GM18951 (cell line): ENCODE measurements at regions not wholly inside any gene's neighbourhood (a gene's known extent, or its start where the extent isn't known, plus 50 kb on each side); places are given as distances from the start of the nearest gene placed in this dataset.

Source experiments
- POLR2A ChIP-seq: IDR thresholded peaks from 4 replicates; pipeline ENCODE4 v1.6.1; 2011; ENCODE audit warnings: mild to moderate bottlenecking; ENCODE audit not compliant: insufficient read length, insufficient read depth; ENCODE audit errors: extremely low read depth
- in situ Hi-C: fragments of 300-500 bp; cut with MboI; formaldehyde crosslinking; loops from one replicate; pipeline ENCODE4 v1.12.0; 2022; ENCODE audit warnings: low sequenced_read_pairs, mixed read lengths, inconsistent platforms; ENCODE audit not compliant: unreplicated experiment

- TF ChIP-seq POLR2A: no peak
Measured at GRCh38 chr5:33235304-33235703, 205.5 kb upstream of the TARS1 start.

GRCh38 chr5:33235824-33236223 is 204.9 kb upstream of the TARS1 start:
- in situ Hi-C loops: no loop called here
- TF ChIP-seq POLR2A: no peak

More at GRCh38 chr5:33235304-33235703, 205.5 kb upstream of the TARS1 start:
- in situ Hi-C loops: no loop called here

DNA sequence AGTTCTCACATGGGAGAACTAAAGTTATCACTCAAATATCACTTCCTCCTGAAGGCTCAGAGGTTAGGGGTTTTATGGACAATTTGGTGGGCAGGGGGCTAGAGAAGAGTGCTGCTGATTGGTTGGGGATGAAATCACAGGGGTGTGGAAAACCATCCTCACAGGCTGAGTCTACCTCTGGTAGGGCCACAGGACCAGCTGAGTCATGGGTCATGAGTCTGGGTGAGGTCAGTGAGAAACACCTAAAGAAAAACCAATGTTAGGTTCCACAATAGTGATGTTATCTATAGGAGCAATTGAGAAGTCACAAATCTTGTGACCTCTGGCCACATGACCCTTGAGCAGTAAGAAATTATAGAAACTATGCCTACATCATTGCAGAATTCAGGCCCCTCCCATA is 203.3 kb upstream of the TARS1 start:
- TF ChIP-seq POLR2A: no peak

GRCh38 chr5:33238826-33239695 is 201.7 kb upstream of the TARS1 start:
- no peak for TF ChIP-seq POLR2A

More for the DNA sequence above, 203.3 kb upstream of the TARS1 start:
- in situ Hi-C loops: no loop called here

GRCh38 chr5:33240558-33240957 is 200.2 kb upstream of the TARS1 start:
- TF ChIP-seq POLR2A: no peak
- in situ Hi-C loops: no loop called here

More at GRCh38 chr5:33238826-33239695, 201.7 kb upstream of the TARS1 start:
- in situ Hi-C loops: no loop called here

GRCh38 chr5:33241802-33242201 is 199.0 kb upstream of the TARS1 start:
- in situ Hi-C loops: no loop called here
- TF ChIP-seq POLR2A: no peak

GRCh38 chr5:33242277-33242676 is 198.5 kb upstream of the TARS1 start:
- TF ChIP-seq POLR2A: no peak
- in situ Hi-C loops: no loop called here

GRCh38 chr5:33244441-33245150 is 196.2 kb upstream of the TARS1 start:
- no peak for TF ChIP-seq POLR2A

DNA sequence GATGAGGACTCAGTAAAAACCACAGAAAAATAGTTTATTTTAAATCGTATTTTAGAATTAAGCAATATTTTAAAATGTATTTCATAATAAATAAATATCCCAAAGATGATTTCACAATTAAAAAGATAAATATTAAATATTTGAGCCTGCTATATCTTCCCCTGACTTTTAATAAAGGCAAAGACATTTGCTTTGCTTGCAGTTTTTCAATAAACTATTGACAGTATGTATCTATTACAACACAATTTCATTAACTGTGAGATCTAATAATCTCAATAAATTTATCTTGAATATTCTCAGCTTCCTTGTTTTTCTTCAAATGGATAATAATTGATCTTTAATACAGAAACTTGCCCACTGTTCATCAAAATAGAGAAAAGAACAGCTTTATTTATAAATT is 186.2 kb upstream of the TARS1 start:
- in situ Hi-C loops: no loop called here
- no peak for TF ChIP-seq POLR2A

More at GRCh38 chr5:33244441-33245150, 196.2 kb upstream of the TARS1 start:
- in situ Hi-C loops: no loop called here

DNA sequence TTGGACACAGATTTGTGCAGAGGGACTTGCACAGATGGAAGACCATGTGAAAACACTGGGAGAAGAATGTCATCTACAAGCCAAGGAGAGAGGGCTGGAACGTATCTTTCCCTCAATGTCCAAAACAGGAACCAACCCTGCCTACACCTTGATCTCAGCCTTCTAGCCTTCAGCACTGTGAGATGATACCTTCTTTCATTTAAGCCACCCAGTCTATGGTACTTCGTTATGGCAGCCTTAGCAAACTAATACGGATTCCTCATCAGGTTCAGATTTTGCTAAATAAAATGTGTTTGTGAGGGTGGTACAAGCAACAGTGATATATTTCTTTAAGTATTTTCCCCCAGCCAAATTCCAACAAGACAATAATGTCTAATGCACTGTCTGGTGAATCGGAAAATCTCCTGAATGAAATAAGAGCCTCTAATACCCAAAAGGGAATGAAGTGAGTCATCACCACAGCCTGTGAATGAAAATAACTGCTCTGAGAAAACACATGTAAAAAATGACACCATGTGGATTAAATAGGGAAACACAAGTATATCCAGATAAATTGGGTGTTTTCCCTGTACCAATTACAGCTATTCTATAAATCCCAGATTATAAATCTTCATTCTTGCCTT is 182.8 kb upstream of the TARS1 start:
- in situ Hi-C loops: no loop called here
- no peak for TF ChIP-seq POLR2A

DNA sequence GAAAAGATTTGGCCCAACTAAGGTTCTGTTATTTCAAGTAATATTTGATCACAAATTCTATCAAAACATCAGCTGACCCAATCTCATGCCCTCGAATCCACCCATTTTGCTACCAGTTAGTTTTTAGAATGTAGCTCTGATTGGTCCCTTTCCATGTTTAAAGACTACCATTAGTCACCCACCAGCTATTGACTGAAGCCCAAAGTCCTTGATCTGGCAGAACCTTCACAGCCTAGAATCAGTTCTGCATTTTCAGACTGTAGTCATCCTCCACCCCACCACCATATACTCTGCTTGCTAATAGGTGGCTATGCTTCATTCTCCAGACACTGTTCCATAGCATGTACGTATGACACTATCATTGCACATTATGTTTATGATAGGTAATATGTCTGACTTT is 182.2 kb upstream of the TARS1 start:
- no peak for TF ChIP-seq POLR2A
- in situ Hi-C loops: no loop called here

DNA sequence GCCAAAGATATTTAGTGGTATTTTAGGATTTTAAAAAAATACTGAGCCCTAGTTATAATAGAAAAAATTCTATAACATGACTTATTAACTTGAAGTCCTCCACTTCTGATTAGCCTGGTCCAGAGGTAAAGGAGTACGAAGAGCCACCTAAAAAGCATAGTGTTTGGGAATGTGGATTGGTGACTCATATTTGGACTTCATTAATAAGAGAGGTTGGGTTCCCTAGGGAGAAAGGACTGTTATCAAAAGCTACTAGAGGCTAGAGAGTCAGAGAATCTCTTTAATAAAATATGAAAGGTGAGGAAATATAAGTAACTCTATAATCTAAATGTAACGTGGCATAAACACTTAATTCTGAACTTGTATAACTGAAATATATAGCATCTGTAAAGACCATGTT is 180.7 kb upstream of the TARS1 start:
- in situ Hi-C loops: no loop called here
- no peak for TF ChIP-seq POLR2A

- in situ Hi-C loops: no loop called here
- no peak for TF ChIP-seq POLR2A
Measured at GRCh38 chr5:33261305-33261704, 179.5 kb upstream of the TARS1 start.

DNA sequence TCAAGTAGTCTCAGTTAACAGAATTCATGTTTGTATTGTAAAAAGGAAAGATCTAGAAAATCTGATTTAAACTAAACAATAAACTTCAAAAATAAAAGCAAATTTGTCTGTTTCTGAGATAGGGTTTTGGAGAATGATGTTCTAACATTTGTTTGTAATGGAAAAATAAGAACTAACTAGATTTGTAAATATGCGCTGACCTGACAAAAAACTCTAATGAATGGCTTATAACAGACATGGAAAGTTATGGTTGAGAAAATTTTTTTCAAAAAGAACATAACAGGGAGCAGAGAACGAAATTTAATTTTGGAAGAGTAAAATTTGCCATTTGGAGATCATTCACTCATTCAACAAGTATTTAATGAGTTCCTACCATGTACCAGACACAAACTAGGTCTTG is 179.0 kb upstream of the TARS1 start:
- TF ChIP-seq POLR2A: no peak
- in situ Hi-C loops: no loop called here

DNA sequence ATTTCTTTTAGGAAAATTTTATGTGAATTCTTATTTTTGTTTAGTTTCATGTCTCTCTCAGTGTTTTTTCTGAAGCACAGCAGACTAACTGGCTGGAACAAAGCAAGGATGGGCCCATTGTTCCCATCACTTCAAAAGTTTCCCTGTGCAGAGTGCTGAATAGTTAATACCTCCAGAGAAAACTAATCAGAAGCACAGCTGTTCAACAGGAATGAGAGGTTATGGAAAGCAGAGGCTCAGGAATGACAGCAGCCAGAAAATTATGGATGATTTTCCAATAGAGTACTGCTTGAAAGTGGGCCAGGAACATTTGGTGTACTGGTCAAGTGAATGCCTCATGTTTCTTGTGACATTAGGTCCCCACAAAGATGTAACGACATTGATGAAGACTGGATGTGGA is 173.0 kb upstream of the TARS1 start:
- in situ Hi-C loops: no loop called here
- TF ChIP-seq POLR2A: no peak
